Esophagus squamous epithelium (tissue), 5 donors: ENCODE measurements at regions not wholly inside any gene's neighbourhood (a gene's known extent, or its start where the extent isn't known, plus 50 kb on each side); places are given as distances from the start of the nearest gene placed in this dataset.

Experiments
- DNase-seq: peaks from one replicate; lab custom pipeline; 2025; lab: John Stamatoyannopoulos, UW
- H3K27ac ChIP-seq, 4 donors: fragments of 200-600 bp; sonication (generic); one replicate each; pipeline ENCODE4 v1.5.1; 2016 to 2019; ENCODE audit warnings: mild to moderate bottlenecking in 1 of 4
- H3K27me3 ChIP-seq, 4 donors: fragments of 200-600 bp; sonication (generic); 1 replicate in 3 of 4; 2 replicates in 1 of 4; pipeline versions ENCODE4 v1.5.1 to v1.6.0; 2017 to 2021; ENCODE audit warnings: antibody characterized with exemption in 1 of 4
- H3K36me3 ChIP-seq, 3 donors: fragments of 200-600 bp; sonication (generic); one replicate each; pipeline ENCODE4 v1.5.1; 2016 to 2019
- H3K4me1 ChIP-seq, 3 donors: fragments of 200-600 bp; sonication (generic); one replicate each; pipeline ENCODE4 v1.5.1; 2017 to 2019
- H3K4me3 ChIP-seq, 4 donors: fragments of 200-600 bp; sonication (generic); 1 replicate in 3 of 4; 2 replicates in 1 of 4; pipeline ENCODE4 v1.5.1; 2016 to 2019; ENCODE audit warnings: mild to moderate bottlenecking in 2 of 4, moderate library complexity in 1 of 4
- H3K9me3 ChIP-seq, 3 donors: fragments of 200-600 bp; sonication (generic); one replicate each; pipeline ENCODE4 v1.5.1; 2016 to 2019
- CTCF ChIP-seq, 6 experiments: fragments of 450-650 bp in 4 of 6; fragments of 200-600 bp in 2 of 6; sonication (generic) in 2 of 6; IDR thresholded peaks; one replicate each; pipeline ENCODE4 v1.5.1; 2016 to 2019; ENCODE audit warnings: antibody characterized with exemption in 6 of 6, mild to moderate bottlenecking in 4 of 6, moderate library complexity in 4 of 6
- POLR2A ChIP-seq, 4 donors: fragments of 450-650 bp; IDR thresholded peaks; one replicate each; pipeline ENCODE4 v1.6.1; 2017; ENCODE audit warnings: antibody characterized with exemption in 4 of 4, mild to moderate bottlenecking in 4 of 4, moderate library complexity in 3 of 4
- WGBS, 2 donors: methylation state at CpG; one replicate each; pipeline ENCODE4 v1.1.5; 2018; 5-methylcytosine and 5-hydroxymethylcytosine counted together
- intact Hi-C: fragments of 100-400 bp; cut with DNase I; formaldehyde crosslinking; loops from one replicate; pipeline ENCODE4 v1.15.0; 2022
- donor health status: DM: yes; HTN: yes; CAD: no.

GRCh38 chrX:20663336-20663735 lies 396.6 kb upstream of the RPS6KA3 start:
- intact Hi-C loops = no loop called here
- TF ChIP-seq POLR2A (IDR thresholded peaks at IDR 0.05) = no peak
- TF ChIP-seq CTCF (IDR thresholded peaks at IDR 0.05) = no peak
- Histone ChIP-seq H3K36me3 (no peaks in the 10 kb centered on the region), H3K27me3 (peaks cover 0 to 2% (median 0%) of the 10 kb centered on the region in 4 donors), H3K4me1 (no peaks in the 10 kb centered on the region), H3K4me3 (no peak overlapping the region), H3K27ac (no peak overlapping the region), H3K9me3 (no peaks in the 10 kb centered on the region)
- WGBS, 2 donors = 60 to 91% methylated on average over 1 to 2 of the region's 2 CpGs
- no peak for DNase-seq

GRCh38 chrX:20656721-20657120 lies 390.0 kb upstream of the RPS6KA3 start:
- 64 to 75% methylated on average over 1 of the region's 1 CpG for WGBS, 2 donors
- TF ChIP-seq POLR2A (IDR thresholded peaks at IDR 0.05) = no peak
- TF ChIP-seq CTCF (IDR thresholded peaks at IDR 0.05) = no peak
- no peaks in the 10 kb centered on the region for H3K4me1 ChIP-seq
- no peak overlapping the region for H3K27ac ChIP-seq
- DNase-seq = no peak
- no peak overlapping the region for H3K4me3 ChIP-seq
- H3K36me3 ChIP-seq = no peaks in the 10 kb centered on the region
- intact Hi-C loops = no loop called here
- no peaks in the 10 kb centered on the region for H3K27me3 ChIP-seq
- no peaks in the 10 kb centered on the region for H3K9me3 ChIP-seq

GRCh38 chrX:20654596-20655106 lies 387.9 kb upstream of the RPS6KA3 start:
- Histone ChIP-seq H3K4me1 (no peaks in the 10 kb centered on the region), H3K27me3 (no peaks in the 10 kb centered on the region), H3K9me3 (no peaks in the 10 kb centered on the region), H3K27ac (no peak overlapping the region), H3K36me3 (no peaks in the 10 kb centered on the region), H3K4me3 (no peak overlapping the region)
- WGBS, 2 donors = 46% methylated on average over 1 of the region's 1 CpG; no CpG with 5 or more reads in 1 of the 2 donors
- intact Hi-C loops = no loop called here
- TF ChIP-seq CTCF (IDR thresholded peaks at IDR 0.05) = no peak
- TF ChIP-seq POLR2A (IDR thresholded peaks at IDR 0.05) = no peak
- DNase-seq = no peak

- Histone ChIP-seq H3K4me1 (no peaks in the 10 kb centered on the region), H3K27me3 (no peaks in the 10 kb centered on the region), H3K27ac (no peak overlapping the region), H3K4me3 (no peak overlapping the region), H3K36me3 (no peaks in the 10 kb centered on the region), H3K9me3 (no peaks in the 10 kb centered on the region)
- TF ChIP-seq POLR2A (IDR thresholded peaks at IDR 0.05) = no peak
- intact Hi-C loops = no loop called here
- no peak for DNase-seq
These were observed 386.4 kb upstream of the RPS6KA3 start for GRCh38 chrX:20653070-20653469.

- TF ChIP-seq CTCF (IDR thresholded peaks at IDR 0.05) (no peak), POLR2A (IDR thresholded peaks at IDR 0.05) (no peak)
- Histone ChIP-seq H3K27ac (no peak overlapping the region), H3K9me3 (no peaks in the 10 kb centered on the region), H3K4me1 (no peaks in the 10 kb centered on the region), H3K36me3 (no peaks in the 10 kb centered on the region), H3K4me3 (no peak overlapping the region), H3K27me3 (no peaks in the 10 kb centered on the region)
- intact Hi-C loops = no loop called here
- DNase-seq = no peak
- 40 to 57% methylated on average over 1 of the region's 1 CpG for WGBS, 2 donors
These were observed 375.2 kb upstream of the RPS6KA3 start for GRCh38 chrX:20641954-20642353.

GRCh38 chrX:20639115-20639514 lies 372.4 kb upstream of the RPS6KA3 start:
- no peaks in the 10 kb centered on the region for H3K36me3 ChIP-seq
- no peaks in the 10 kb centered on the region for H3K4me1 ChIP-seq
- no peak for DNase-seq
- WGBS, 2 donors = 9% methylated on average over 1 of the region's 2 CpGs; no CpG with 5 or more reads in 1 of the 2 donors
- H3K27me3 ChIP-seq = no peaks in the 10 kb centered on the region
- TF ChIP-seq CTCF (IDR thresholded peaks at IDR 0.05) (no peak), POLR2A (IDR thresholded peaks at IDR 0.05) (no peak)
- H3K27ac ChIP-seq = no peak overlapping the region
- H3K4me3 ChIP-seq = no peak overlapping the region
- intact Hi-C loops = no loop called here
- H3K9me3 ChIP-seq = no peaks in the 10 kb centered on the region
